ENCODE measurements at regions not wholly inside any gene's neighbourhood (a gene's known extent, or its start where the extent isn't known, plus 50 kb on each side); places are given as distances from the start of the nearest gene placed in this dataset.
A peak's percentile ranks its signal among the peaks of the same experiment; 100 is the strongest.

- ATAC-seq (no peak), DNase-seq (no peak)
- intact Hi-C loops (cut with DNase I), result no loop called here
- Histone ChIP-seq H3K9me3 (ENCODE audit: control insufficient read depth, low read length) (no peaks in the 10 kb centered on the region), H3K4me1 (ENCODE audit: control insufficient read depth, insufficient read depth, low read length) (no peaks in the 10 kb centered on the region), H3K27ac (ENCODE audit: low read length) (no peak overlapping the region), H3K27me3 (ENCODE audit: control insufficient read depth, insufficient read depth) (no peaks in the 10 kb centered on the region), H3K4me3 (ENCODE audit: low read length) (no peak overlapping the region)
- 77% methylated on average over 1 of the region's 1 CpG for WGBS
These were observed 172.1 kb upstream of the PLEKHG7 start for GRCh38 chr12:92530706-92531105.

DNA sequence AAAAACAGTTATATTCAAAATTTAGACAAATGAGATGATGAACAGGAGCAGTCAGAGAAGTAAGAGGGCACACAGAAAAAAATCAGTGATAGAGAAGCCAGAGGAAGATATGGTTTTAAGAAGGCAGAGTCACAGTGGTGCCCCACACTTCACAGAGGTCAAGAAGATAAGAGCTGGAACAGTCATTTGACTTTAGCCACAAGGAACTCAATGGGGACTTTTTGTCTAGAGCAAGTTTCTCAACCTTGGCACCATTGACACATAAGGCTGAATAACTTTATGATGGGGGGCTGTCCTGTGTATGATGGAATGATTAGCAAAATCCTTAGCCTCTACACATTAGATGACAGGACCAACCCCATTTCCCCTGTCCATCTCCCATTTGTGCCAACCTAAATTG lies 172.8 kb upstream of the PLEKHG7 start:
- Histone ChIP-seq H3K27ac (ENCODE audit: low read length) (no peak overlapping the region), H3K27me3 (ENCODE audit: control insufficient read depth, insufficient read depth) (no peaks in the 10 kb centered on the region), H3K4me1 (ENCODE audit: control insufficient read depth, insufficient read depth, low read length) (no peaks in the 10 kb centered on the region), H3K4me3 (ENCODE audit: low read length) (no peak overlapping the region), H3K9me3 (ENCODE audit: control insufficient read depth, low read length) (no peaks in the 10 kb centered on the region)
- intact Hi-C loops (cut with DNase I), result no loop called here
- ATAC-seq, result no peak
- DNase-seq, result no peak

GRCh38 chr12:92528586-92528985 lies 174.2 kb upstream of the PLEKHG7 start:
- DNase-seq (no peak), ATAC-seq (no peak)
- WGBS, result 95% methylated on average over 3 of the region's 3 CpGs
- H3K27ac ChIP-seq (ENCODE audit: low read length), result no peak overlapping the region
- no peaks in the 10 kb centered on the region for H3K27me3 ChIP-seq (ENCODE audit: control insufficient read depth, insufficient read depth)
- H3K9me3 ChIP-seq (ENCODE audit: control insufficient read depth, low read length), result no peaks in the 10 kb centered on the region
- intact Hi-C loops (cut with DNase I), result no loop called here
- no peak overlapping the region for H3K4me3 ChIP-seq (ENCODE audit: low read length)
- no peaks in the 10 kb centered on the region for H3K4me1 ChIP-seq (ENCODE audit: control insufficient read depth, insufficient read depth, low read length)

DNA sequence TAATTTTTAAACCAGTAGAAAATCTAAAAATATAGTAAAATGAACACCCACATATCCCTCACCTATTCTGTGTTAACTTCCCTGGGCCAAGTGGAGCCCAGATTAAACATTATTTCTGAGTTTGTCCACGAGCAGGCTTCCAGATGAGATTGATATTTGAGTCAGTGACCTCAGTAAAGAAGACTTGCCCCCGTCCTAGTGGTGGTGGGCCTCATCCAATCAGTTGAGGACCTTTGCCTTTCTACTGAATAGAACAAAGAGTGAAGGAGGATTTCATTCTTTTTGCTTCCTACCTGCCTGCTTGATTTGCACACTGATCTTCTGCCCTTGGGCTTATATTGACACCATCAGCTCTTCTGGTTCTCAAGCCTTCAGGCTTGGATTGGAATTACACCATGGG lies 174.7 kb upstream of the PLEKHG7 start:
- ATAC-seq, result no peak
- no peaks in the 10 kb centered on the region for H3K4me1 ChIP-seq (ENCODE audit: control insufficient read depth, insufficient read depth, low read length)
- intact Hi-C loops (cut with DNase I), result no loop called here
- DNase-seq, result no peak
- no peak overlapping the region for H3K27ac ChIP-seq (ENCODE audit: low read length)
- no peaks in the 10 kb centered on the region for H3K9me3 ChIP-seq (ENCODE audit: control insufficient read depth, low read length)
- H3K4me3 ChIP-seq (ENCODE audit: low read length), result no peak overlapping the region
- 92% methylated on average over 2 of the region's 2 CpGs for WGBS
- H3K27me3 ChIP-seq (ENCODE audit: control insufficient read depth, insufficient read depth), result no peaks in the 10 kb centered on the region

GRCh38 chr12:92524489-92524888 lies 178.3 kb upstream of the PLEKHG7 start:
- Histone ChIP-seq H3K27ac (ENCODE audit: low read length) (no peak overlapping the region), H3K9me3 (ENCODE audit: control insufficient read depth, low read length) (no peaks in the 10 kb centered on the region), H3K27me3 (ENCODE audit: control insufficient read depth, insufficient read depth) (no peaks in the 10 kb centered on the region), H3K4me1 (ENCODE audit: control insufficient read depth, insufficient read depth, low read length) (no peaks in the 10 kb centered on the region), H3K4me3 (ENCODE audit: low read length) (no peak overlapping the region)
- DNase-seq, result no peak
- intact Hi-C loops (cut with DNase I), result no loop called here
- 95% methylated on average over 4 of the region's 4 CpGs for WGBS
- ATAC-seq, result no peak

DNA sequence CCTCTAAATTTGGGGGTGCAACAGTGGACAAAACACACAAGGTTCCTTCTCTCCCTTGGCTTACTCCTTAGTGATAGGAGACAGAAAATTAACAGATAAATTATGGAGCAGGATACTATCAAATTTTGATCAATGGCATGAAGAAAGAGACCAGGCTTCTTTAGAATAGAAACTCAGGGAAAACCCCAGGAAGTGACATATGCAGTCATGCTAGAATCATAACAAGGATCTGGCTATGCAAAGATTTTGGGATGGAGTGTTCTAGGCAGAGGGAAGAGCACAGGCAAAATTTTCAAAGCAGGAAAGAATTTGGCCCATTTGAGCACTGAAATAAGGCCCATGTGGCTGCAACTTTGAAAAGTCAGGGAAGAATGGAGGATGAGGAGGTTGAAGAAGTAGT lies 182.3 kb upstream of the PLEKHG7 start:
- no peak for ATAC-seq
- no peak for DNase-seq
- intact Hi-C loops (cut with DNase I), result no loop called here
- no peaks in the 10 kb centered on the region for H3K27me3 ChIP-seq (ENCODE audit: control insufficient read depth, insufficient read depth)
- H3K27ac ChIP-seq (ENCODE audit: low read length), result no peak overlapping the region
- H3K9me3 ChIP-seq (ENCODE audit: control insufficient read depth, low read length), result no peaks in the 10 kb centered on the region
- H3K4me3 ChIP-seq (ENCODE audit: low read length), result no peak overlapping the region
- H3K4me1 ChIP-seq (ENCODE audit: control insufficient read depth, insufficient read depth, low read length), result no peaks in the 10 kb centered on the region

DNA sequence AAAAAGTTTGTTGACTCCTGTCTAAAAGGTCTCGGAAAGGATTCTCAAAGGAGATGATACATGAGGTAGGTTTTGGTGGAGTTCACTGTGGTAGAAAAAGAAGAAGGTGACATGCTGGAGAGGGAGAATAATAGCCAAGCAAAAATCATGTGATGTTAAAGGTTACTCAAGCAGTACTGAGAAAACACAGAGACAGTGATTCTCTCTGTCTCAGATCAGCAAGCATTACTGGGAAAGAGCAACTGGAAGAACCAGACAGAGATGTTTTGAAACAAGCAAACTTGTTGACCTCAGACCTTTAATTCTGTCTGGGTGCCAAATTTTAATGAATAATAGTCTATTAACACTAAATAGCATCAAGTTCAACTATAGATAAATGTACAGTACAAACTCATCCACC lies 183.5 kb upstream of the PLEKHG7 start:
- WGBS, result 94% methylated on average over 1 of the region's 1 CpG
- no peaks in the 10 kb centered on the region for H3K4me1 ChIP-seq (ENCODE audit: control insufficient read depth, insufficient read depth, low read length)
- intact Hi-C loops (cut with DNase I), result no loop called here

GRCh38 chr12:92518071-92518470 lies 184.7 kb upstream of the PLEKHG7 start:
- 68% methylated on average over 4 of the region's 4 CpGs for WGBS
- H3K4me1 ChIP-seq (ENCODE audit: control insufficient read depth, insufficient read depth, low read length), result no peaks in the 10 kb centered on the region
- ATAC-seq, result no peak
- no peak for DNase-seq
- intact Hi-C loops (cut with DNase I), result no loop called here
- no peaks in the 10 kb centered on the region for H3K9me3 ChIP-seq (ENCODE audit: control insufficient read depth, low read length)
- H3K4me3 ChIP-seq (ENCODE audit: low read length), result no peak overlapping the region
- H3K27ac ChIP-seq (ENCODE audit: low read length), result no peak overlapping the region
- no peaks in the 10 kb centered on the region for H3K27me3 ChIP-seq (ENCODE audit: control insufficient read depth, insufficient read depth)

More for the DNA sequence above, 183.5 kb upstream of the PLEKHG7 start:
- ATAC-seq (no peak), DNase-seq (no peak)
- H3K27ac ChIP-seq (ENCODE audit: low read length), result no peak overlapping the region
- H3K9me3 ChIP-seq (ENCODE audit: control insufficient read depth, low read length), result no peaks in the 10 kb centered on the region
- H3K27me3 ChIP-seq (ENCODE audit: control insufficient read depth, insufficient read depth), result no peaks in the 10 kb centered on the region
- H3K4me3 ChIP-seq (ENCODE audit: low read length), result no peak overlapping the region

DNA sequence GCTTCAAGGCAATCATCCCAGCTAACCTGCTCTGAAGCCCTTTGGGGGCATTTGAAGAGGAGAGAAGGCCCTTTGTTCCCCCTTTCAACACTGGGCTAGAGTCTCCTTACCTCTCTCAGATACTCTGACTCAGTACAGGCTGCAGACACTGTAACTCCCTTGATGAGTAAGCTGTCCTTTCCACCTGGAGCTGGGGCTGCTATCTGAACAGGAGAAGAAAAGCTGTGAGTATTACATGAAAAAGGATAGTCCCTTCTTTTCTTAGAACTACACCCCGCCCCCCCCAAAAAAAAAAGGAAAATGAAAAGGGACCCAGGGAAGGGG lies 186.6 kb upstream of the PLEKHG7 start:
- no peak for DNase-seq
- WGBS, result 70% methylated on average over 1 of the region's 1 CpG
- H3K4me3 ChIP-seq (ENCODE audit: low read length), result no peak overlapping the region
- H3K4me1 ChIP-seq (ENCODE audit: control insufficient read depth, insufficient read depth, low read length), result no peaks in the 10 kb centered on the region
- no peak for ATAC-seq
- intact Hi-C loops (cut with DNase I), result no loop called here
- no peaks in the 10 kb centered on the region for H3K9me3 ChIP-seq (ENCODE audit: control insufficient read depth, low read length)
- H3K27ac ChIP-seq (ENCODE audit: low read length), result no peak overlapping the region
- no peaks in the 10 kb centered on the region for H3K27me3 ChIP-seq (ENCODE audit: control insufficient read depth, insufficient read depth)

DNA sequence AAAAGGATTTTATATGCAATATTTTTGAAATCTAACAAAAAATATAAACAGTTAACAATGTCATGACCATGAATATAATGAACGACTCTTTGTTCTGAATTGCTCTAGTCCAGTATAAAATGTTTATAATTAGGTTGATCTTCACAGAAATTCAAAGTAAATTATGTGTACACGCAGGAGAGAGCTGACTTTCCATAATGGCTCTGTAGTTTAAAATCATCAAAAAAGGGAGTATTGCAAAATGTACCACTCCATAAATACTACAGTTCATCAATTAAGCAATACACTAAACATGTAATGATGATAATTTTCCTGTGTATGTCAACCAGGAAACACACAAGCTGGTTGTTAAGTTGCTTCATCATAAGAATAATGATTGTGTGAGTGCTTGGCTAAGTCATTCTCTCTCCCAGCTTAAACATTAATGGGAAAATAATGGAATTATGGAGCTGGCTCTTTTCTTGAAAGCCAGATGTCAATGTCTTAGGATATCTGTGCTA lies 189.5 kb upstream of the PLEKHG7 start:
- no peak for DNase-seq
- Histone ChIP-seq H3K27ac (ENCODE audit: low read length) (no peak overlapping the region), H3K27me3 (ENCODE audit: control insufficient read depth, insufficient read depth) (no peaks in the 10 kb centered on the region), H3K9me3 (ENCODE audit: control insufficient read depth, low read length) (no peaks in the 10 kb centered on the region), H3K4me3 (ENCODE audit: low read length) (no peak overlapping the region), H3K4me1 (ENCODE audit: control insufficient read depth, insufficient read depth, low read length) (no peaks in the 10 kb centered on the region)
- intact Hi-C loops (cut with DNase I), result no loop called here
- WGBS, result 93% methylated on average over 2 of the region's 2 CpGs
- no peak for ATAC-seq

GRCh38 chr12:92511786-92512185 lies 191.0 kb upstream of the PLEKHG7 start:
- intact Hi-C loops (cut with DNase I), result no loop called here
- H3K4me1 ChIP-seq (ENCODE audit: control insufficient read depth, insufficient read depth, low read length), result peaks cover 1% of the 10 kb centered on the region
- no peak overlapping the region for H3K4me3 ChIP-seq (ENCODE audit: low read length)
- ATAC-seq, result peak in 1 of 2 donors; percentile 41
- DNase-seq, result no peak
- H3K9me3 ChIP-seq (ENCODE audit: control insufficient read depth, low read length), result no peaks in the 10 kb centered on the region
- no peaks in the 10 kb centered on the region for H3K27me3 ChIP-seq (ENCODE audit: control insufficient read depth, insufficient read depth)
- 75% methylated on average over 5 of the region's 5 CpGs for WGBS
- no peak overlapping the region for H3K27ac ChIP-seq (ENCODE audit: low read length)

DNA sequence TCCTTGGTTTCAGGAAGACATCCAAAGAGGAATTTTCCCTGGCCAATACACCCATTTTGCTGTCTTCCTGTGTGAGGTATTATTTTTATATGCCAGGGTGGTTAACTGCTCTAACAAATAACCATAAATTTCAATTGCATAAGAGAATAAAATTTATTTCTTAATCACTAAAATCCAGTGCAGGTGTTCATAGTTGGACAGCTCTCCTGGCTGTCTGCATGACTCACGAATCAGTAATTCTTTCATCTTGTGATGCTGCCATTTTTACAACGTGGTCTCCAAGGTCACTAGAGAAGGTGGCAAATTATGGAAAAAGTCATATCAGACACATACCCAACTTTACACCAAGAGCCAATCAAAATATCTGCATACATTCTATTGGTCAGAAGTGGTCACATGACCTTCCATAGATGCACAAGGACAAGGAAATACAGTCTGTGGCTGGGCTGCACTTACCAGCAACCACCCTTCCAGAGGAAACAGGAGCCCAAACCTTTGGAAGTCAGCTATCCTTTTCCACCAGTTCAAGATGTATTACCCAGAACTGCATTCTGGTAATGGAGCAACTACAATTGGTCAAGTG lies 193.5 kb upstream of the PLEKHG7 start:
- Histone ChIP-seq H3K27ac (ENCODE audit: low read length) (no peak overlapping the region), H3K27me3 (ENCODE audit: control insufficient read depth, insufficient read depth) (no peaks in the 10 kb centered on the region), H3K9me3 (ENCODE audit: control insufficient read depth, low read length) (no peaks in the 10 kb centered on the region), H3K4me1 (ENCODE audit: control insufficient read depth, insufficient read depth, low read length) (peaks cover 7% of the 10 kb centered on the region), H3K4me3 (ENCODE audit: low read length) (no peak overlapping the region)
- whole genome bisulfite sequencing, result 67% methylated on average over 2 of the region's 2 CpGs
- no peak for ATAC-seq
- intact Hi-C loops (cut with DNase I), result loop anchor here (10.0 kb wide), 2 partner anchors 46 to 56 kb away; no protein-coding TSS in a partner anchor
- DNase-seq, result no peak

Data from right cardiac atrium (tissue), 5 donors.